HG03066 (cell line): ENCODE measurements at regions not wholly inside any gene's neighbourhood (a gene's known extent, or its start where the extent isn't known, plus 50 kb on each side); places are given as distances from the start of the nearest gene placed in this dataset.
"Not testable (repeated sequence)": the region's sequence is repeated elsewhere in the genome, so short reads cannot be mapped to it uniquely, and the experiment has no call there.

Experiments used
- ATAC-seq: cut with Tn5 transposase; IDR thresholded peaks from one replicate; pipeline ENCODE4 v1.9.1; 2021; ENCODE audit warnings: low read depth; ENCODE audit not compliant: unreplicated experiment

DNA sequence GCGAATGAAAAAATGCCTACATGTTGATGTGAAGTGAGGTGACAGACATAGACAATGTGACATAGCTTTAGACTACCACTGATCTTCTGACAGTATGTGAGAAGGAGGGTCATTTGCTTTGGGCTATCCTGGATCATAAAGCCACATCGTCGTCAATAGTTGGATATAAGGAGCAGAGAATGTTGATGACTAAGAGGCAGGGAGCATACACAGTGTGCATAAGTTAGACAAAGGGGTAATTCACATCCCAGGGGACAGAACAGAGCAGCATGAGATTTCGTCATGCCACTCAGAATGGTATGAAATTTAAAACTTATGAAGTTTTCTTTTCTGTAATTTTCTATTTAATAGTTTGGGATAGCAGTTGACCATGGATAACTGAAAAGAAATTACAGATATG lies 403.2 kb downstream of the DSC3 start:
- ATAC-seq = no peak

DNA sequence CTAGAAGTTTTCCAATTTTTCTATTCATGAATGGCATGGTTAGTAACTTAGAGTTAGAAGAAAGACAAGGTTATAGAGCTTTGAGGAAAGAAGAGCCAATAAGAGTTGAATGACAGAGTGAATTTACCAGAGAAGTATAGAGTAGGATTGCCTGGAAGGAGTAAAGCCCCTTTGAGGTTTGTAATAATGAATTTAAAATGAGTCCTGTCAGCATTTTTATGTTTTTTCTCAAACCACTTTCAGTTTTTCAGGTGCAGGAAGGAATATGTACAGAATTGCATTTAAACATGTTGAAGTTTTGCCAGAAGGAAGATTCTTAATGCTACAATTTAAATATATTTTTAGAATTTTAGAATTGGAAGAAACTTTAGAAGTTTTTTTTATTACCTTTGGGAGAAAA lies 408.3 kb downstream of the DSC3 start:
- ATAC-seq = no peak

DNA sequence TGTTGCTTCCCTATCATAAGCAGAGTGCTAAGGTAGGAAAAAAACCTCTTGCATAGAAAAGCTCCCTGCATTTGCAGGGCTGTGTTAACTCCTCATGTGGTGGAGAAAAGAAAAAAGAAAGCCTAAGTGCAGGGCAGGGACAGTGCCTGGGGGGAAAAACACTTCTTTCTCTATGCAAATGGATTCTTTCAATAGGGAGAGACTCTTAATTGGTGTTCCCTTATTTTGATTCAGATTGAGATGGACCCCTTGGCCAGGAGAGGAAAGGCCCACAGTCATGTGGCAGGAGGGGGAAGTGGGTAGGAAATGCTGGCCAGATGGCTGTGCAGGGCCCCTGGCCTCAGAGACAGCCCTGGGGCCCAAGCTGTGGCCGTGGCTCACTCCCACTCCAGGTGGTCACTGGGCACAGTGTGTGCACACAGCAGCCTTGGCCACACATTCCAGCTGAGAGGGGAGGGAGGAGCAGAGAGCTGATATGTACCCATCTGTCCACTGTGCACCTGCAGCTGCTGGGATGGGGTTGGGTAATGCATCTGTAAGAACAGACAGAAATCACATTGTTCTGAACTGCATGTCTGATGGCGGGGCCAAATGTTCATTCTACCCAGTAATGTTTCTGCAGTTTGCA lies 410.4 kb downstream of the DSC3 start:
- ATAC-seq = no peak

DNA sequence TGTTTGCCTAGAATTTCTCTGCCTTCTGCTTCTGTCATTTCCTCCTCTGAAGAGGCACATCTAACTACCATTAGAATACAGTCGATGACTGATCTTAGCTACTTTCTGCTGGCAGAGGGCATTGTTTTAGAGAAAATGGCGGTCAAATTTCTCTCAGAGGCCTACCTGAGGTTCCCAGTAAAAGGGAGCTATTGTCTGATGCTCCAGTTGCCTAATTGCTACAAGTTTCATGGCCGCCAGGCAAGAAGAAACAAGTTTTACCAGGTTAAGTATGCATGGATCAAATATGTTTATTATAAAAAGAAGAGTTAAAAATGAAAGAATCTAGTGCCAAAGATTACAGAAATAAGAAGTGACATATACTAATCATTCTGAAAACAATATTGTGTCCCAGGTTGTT lies 416.6 kb downstream of the DSC3 start:
- no peak for ATAC-seq

DNA sequence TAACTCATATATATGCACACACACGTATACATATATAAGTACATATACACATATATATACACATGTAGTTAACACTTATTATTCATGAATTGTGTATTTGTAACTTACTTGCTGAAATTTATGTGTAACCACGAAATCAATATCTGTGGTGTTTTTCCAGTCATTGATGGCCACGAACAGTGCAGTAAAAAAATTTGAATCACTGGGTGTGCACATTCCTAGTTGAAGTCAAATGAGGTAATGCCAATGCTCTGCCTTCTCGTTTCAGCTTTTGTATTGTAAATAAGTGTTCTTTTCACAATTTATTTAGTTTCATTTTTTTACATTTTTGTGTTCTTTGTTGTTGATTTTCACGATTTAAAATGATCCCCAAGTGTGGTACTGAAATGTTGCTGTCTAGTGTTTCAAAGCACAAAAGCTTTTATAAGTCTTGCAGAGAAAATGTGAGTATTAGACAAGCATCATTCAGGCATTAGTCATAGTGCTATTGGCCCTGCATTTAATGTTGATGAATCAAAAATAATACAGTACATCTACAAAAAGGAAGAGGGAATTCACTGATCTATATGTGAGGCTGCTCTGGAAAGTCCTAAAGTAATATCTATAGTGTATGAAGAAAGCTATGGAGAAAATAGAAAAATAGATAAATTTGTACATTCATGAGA lies 419.0 kb downstream of the DSC3 start:
- ATAC-seq = no peak

DNA sequence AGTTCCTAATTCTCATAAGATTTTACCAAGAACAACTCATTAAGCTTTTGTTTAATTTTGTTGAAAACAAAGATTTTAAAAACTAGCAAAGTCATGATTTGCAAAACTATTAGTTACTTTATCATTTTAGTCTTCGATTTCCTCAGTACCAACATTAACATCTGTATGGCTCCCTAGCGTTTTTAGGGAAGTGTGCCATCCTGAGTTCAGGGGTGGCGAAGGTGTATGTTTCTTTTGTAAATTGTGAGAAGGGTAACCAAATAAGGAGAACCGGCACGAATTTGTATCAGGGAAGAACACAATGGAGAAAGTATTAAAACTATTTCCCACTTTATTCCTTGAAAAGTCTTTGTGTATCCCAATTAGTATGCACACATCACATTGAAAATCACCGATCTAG lies 419.9 kb downstream of the DSC3 start:
- no peak for ATAC-seq

DNA sequence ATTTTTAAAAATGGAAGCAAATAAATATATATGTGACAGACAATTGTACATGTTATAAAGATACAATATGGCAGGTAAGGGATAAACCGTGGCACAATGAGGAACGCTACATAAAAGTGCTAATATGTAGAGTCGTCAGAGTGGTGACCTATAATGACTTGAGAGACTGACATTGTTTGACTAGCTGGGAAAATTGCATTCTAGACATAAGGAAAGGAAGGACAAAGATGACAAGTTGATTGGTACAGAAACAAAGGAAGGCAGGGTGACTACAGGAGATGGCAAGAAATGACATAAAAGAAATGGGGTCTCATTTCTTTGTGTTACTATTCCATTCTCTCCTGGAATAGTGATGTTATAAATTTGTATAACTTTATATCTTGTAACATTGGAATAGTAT lies 420.4 kb downstream of the DSC3 start:
- ATAC-seq = no peak

DNA sequence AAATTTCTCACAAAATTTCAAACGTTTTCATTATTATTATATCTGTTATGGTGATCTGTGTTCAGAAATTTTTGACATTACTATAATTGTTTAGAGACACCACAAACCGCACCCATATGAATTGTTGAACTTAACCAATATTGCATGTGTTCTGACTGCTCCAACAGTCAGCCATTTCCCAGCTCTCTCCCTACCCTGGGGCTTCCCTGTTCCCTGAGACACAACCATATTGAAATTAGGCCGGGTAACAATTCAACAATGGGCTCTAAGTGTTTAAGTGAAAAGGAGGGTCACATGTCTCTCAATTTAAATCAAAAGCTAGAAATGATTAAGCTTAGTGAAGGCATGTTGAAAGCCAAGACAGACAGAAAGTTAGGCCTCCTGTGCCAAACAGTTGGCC lies 424.0 kb downstream of the DSC3 start:
- no peak for ATAC-seq

DNA sequence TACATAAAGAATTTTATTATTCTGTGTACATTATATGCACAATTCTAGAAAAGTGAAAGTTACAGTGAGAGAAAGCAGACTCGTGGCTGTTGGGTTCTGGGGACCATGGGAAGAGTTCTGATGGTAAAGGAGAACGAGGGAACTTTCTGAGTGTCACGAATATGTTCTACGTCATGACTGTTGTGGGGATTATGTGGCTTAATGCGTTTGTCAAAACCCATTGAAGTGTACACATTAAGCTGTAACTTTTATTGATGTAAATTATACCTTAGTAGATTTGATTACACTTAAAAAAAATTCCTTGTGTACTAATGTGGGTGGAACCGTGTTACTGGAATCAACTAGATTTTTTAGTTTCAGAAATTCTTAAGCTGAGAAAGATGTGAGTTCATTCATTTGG lies 426.1 kb downstream of the DSC3 start:
- ATAC-seq = no peak

DNA sequence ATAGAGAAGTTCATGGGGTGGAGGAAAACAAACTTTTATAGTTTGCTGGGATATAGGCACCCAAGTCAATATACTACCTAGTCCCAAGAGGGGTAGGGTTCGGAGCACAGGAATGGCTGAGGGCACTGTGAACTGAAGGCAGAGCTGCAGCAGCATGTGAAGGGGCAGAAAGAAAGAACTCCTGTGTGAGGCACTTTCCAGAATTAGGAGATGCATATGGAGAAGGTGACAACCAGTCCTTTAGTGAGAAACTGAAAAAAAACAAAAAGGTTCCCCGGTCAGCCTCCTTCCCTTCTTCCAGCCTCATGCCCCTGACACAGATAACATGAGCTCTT lies 429.1 kb downstream of the DSC3 start:
- no peak for ATAC-seq

DNA sequence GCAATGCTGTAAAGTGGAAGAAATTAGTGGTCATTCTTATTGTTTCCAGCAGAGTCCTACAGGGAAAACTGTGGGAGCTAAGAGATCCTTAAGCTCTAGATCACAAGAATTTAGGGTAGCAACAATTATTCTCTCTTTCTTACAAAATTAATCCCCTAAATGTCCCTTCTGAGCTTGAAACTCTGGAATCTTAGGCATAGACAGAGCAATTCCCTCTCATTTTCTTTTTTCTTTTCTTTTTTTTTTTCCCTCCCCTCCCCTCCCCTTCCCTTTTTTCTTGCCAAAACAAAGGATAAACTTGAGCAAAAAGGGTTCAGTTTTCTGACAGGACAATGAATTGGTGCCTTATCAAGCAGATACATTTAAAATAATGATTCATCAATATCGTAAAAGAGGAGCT lies 441.0 kb downstream of the DSC3 start:
- ATAC-seq = no peak

DNA sequence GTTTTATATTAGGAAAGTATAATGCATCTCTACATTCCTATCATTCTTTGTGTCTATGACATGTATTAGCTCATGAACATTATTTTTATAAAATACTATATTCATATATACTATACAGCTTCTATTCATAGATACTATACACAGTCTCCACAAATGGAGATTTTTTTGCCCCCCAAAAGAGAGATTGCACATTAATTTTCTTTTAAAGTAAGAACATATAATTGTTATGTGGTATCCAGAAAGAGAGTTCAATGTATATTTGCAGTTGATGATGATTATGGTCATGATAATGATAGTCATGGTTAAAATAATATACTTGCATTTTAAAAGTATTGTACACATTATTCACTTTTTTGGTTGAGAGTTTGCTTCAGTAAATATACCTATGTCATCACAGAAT lies 445.3 kb downstream of the DSC3 start:
- ATAC-seq = no peak

DNA sequence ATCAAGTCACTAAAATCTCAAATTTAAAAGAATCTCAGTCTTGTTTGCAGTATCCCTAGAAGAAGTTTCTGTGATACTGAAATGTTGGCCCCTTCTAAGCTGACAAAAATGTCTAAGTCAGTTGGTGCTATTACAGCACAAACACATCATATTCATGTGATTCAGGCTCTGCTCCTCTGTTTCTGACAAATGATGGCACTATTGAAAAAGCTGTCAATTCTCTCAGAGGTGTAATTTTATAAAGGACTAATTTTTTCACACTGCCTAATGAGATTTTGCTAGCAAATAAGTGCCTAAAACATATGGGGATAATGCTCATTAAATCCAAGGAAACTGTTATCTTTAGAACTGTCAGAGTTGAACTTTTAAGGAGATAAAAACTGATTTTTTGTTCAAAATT lies 445.9 kb downstream of the DSC3 start:
- ATAC-seq = no peak

DNA sequence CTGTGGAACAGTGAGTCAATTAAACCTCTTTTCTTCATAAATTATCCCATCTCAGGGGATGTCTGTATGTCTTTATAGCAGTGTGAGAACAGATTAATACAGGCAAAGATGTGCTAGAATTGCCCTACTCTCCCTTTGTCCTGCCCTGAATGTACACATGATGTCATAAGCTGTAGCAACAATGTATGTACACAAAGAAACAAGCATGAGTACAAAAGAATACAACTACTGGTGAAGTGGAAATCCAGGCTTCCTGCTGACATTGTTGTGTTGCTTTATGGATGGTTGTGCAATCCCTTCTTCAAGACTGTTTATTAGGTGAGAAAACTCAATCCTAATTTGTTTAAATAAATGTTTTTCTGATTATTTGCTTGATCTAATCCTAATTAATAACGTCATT lies 446.6 kb downstream of the DSC3 start:
- ATAC-seq = no peak

DNA sequence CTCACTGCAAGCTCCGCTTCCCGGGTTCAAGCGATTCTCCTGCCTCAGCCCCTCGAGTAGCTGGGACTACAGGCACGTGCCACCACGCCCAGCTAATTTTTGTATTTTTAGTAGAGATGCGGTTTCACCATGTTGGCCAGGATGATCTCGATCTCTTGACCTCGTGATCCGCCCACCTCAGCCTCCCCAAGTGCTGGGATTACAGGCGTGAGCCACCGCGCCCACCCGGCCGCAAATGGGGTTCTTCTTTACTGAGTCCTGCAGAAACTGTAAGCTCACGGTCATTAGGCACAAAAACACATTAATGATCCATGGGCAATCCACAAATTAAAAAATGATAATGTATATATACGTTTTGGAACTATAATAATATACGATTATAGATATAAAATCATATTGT lies 447.6 kb downstream of the DSC3 start:
- ATAC-seq = not testable (repeated sequence)

DNA sequence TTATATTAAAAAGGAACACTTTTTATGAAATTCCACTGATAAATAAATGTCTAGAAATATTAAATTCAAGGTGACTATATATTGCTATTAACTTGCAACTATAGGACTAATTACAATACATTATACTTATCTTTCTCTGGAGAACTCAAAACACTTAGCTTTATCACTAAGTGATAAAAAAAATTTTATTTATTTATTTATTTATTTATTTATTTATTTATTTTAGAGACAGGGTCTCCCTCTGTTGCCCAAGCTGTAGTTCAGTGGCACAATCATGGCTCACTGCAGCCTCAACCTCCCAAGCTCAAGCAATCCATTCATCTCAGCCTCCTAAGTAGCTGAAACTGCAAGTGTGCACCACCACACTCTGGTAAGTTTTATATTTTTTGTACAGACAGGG lies 451.1 kb downstream of the DSC3 start:
- ATAC-seq = no peak

DNA sequence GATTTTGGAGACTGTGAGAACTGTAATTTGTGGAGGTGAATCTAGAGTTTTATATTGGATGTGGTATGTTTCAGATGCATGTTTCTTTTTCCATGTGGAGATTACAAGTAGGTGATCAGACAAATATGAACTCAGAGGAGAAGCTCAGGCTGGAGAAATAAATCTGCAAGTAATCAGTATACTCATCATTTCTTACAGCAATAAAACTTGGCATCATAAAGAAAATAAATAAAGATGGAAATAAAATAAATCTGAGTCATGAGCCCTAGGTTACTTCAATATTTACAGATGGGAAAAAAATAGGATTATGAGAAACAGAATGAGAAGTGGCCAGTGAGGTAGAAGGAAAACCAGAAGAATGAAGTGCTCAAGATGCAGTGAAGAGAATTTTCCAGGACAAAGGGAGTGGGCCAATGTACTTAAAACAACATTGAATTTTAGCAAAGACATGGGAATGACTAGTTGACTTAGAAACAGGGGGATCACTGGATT lies 453.8 kb downstream of the DSC3 start:
- ATAC-seq = no peak

DNA sequence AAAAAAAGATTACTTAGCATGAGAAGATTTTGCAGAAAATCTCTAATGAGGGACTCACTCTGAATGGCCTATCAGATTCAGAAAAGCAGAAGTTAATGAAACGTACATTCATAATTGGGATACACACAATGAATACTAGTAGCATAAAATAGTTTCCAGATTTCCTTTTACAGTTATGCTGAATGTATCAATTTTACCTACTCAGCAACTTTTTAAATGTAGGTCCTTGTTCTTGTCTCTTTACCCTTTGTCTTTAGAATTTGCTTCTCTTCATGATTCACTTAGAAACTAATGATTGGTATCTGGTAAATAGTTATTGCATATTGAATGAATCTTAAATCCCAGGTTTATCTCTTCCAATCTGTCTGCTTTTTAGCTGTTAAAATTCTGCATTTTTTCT lies 458.8 kb downstream of the DSC3 start:
- no peak for ATAC-seq

DNA sequence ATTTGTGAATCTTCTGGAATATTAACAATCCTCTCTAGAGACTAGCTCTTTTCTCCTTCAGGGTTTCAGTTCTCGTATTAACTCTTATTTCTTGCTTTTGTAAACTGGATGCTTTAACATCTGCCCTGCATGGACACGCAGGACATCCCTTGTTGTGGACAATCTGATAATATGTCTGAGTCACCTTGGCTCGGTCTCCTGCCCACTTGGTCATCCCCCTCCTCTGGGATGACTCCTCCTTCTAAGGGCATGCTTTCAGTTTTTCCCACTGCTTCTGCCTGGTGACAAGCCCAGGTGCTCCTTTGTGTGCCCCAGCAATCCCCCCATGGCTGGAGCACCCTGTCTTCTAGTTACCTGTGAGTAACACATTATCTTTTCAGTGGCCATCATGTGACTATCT lies 460.5 kb downstream of the DSC3 start:
- ATAC-seq = no peak

DNA sequence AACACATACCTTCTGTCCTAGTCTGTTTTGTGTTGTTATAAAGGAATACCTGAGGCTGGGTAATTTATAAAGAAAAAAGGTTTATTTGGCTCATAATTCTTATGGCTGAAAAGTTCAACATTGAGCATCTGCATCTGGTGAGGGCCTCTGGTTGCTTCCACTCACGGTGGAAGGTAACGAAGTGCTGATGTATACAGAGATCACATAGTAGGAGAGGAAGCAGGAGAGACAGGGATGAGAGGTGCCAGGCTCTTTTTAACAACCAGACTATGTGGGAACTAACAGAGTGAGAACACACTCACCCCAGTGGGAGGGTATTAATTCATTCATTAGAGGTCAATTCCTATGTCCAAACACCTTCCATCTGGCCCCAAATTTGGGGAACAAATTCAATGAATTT lies 463.8 kb downstream of the DSC3 start:
- no peak for ATAC-seq

DNA sequence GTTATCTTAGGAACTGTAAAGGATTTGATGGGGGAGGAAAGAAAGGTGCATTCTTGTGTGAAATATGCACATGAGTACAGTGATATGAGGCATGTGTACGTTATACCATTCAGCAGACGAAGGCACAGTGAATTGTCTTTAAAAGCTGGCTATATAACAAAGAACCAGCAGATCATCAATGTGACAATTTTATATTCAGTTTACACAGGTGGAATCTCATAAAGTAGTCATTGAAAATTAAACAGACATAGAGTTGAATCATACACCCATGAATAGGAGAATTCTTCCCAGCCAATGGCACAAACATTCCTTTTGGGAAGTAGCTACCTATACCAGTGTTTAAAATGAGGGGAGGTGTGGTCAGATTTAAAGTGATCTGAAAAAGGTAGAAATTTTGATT lies 470.3 kb downstream of the DSC3 start:
- ATAC-seq = no peak

DNA sequence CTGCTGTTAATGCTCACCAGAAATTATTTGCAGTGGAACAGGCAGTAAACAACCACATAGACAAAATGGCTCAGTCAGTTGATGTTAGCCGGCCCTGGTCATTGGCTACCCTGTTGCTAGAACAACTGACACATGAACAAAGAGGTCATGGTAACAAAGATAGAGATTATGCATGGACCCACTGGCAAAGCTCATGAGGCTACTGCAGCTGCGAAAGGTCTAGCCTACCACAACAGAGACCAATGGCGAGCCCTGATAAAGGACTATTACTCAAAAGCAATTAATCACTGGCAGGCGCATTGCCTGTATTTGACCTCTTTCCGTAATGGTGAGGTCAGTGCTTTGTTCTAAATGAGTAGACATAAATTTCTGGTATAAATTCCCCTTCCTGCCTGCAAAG lies 474.2 kb downstream of the DSC3 start:
- no peak for ATAC-seq

DNA sequence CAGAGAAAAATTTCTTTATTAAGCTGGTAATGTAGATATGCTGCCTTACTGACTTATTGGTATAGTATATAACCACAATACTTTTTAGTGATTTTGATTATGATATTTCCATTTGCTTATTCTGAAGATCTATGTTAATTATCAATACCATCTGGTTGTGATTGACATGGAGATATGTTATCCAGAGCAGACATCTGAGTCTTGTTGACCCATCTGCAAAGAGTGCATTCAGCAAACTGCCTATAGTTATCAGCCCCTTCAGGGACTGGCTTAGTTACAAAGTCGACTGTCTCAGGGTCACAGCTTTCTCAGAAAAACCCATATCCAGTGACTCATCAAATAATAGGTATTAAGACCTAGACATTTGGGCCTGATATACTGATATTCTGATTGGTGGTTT lies 475.7 kb downstream of the DSC3 start:
- no peak for ATAC-seq
